Activated naive CD4-positive, alpha-beta T cell treated with anti-CD3 and anti-CD28 coated beads for 36 hours (primary cell): ENCODE measurements at regions not wholly inside any gene's neighbourhood (a gene's known extent, or its start where the extent isn't known, plus 50 kb on each side); places are given as distances from the start of the nearest gene placed in this dataset.
"Not testable (repeated sequence)": the region's sequence is repeated elsewhere in the genome, so short reads cannot be mapped to it uniquely, and the experiment has no call there.

Experiments used
- CTCF ChIA-PET: fragments of 350-600 bp; sonication (Branson Sonifier 250); formaldehyde crosslinking; loops from one replicate; lab custom pipeline; 2021; ENCODE audit warnings: antibody characterized with exemption; lab: Charles Lee
- DNase-seq: peaks from one replicate; pipeline ENCODE4 v3.0.0-alpha.2; 2020
- H3K27ac Mint-ChIP-seq: one replicate; pipeline ENCODE4 v1.8.0; 2021; ENCODE audit warnings: mild to moderate bottlenecking, mixed read lengths
- H3K27me3 Mint-ChIP-seq: one replicate; pipeline ENCODE4 v1.8.0; 2021; ENCODE audit warnings: low read depth, mixed read lengths
- H3K36me3 Mint-ChIP-seq: one replicate; pipeline ENCODE4 v1.8.0; 2021; ENCODE audit warnings: low read depth, mixed read lengths
- H3K4me1 Mint-ChIP-seq: one replicate; pipeline ENCODE4 v1.8.0; 2021; ENCODE audit warnings: low read depth, mixed read lengths
- H3K4me3 Mint-ChIP-seq: one replicate; pipeline ENCODE4 v1.8.0; 2021; ENCODE audit warnings: mild to moderate bottlenecking, moderate library complexity, mixed read lengths
- H3K9me3 Mint-ChIP-seq: one replicate; pipeline ENCODE4 v1.8.0; 2021; ENCODE audit warnings: mixed read lengths
- intact Hi-C: fragments of 100-400 bp; cut with micrococcal nuclease; formaldehyde crosslinking; loops from one replicate; pipeline ENCODE4 v1.15.1; 2023

- Mint-ChIP-seq H3K27ac (no peak overlapping the region), H3K27me3 (no peaks in the 10 kb centered on the region), H3K36me3 (no peaks in the 10 kb centered on the region), H3K9me3 (peaks cover 8% of the 10 kb centered on the region), H3K4me1 (no peaks in the 10 kb centered on the region), H3K4me3 (no peak overlapping the region)
- CTCF ChIA-PET, result no interaction called here
- DNase-seq, result no peak
- intact Hi-C loops, result no loop called here
Measured at GRCh38 chr5:67765697-67766096, 449.9 kb upstream of the PIK3R1 start.

GRCh38 chr5:67757771-67758170 lies 457.8 kb upstream of the PIK3R1 start:
- H3K27ac Mint-ChIP-seq, DNase-seq, H3K36me3 Mint-ChIP-seq, H3K4me1 Mint-ChIP-seq, H3K4me3 Mint-ChIP-seq, intact Hi-C loops, H3K27me3 Mint-ChIP-seq, CTCF ChIA-PET: not testable (repeated sequence)
- peaks cover 20% of the 10 kb centered on the region for H3K9me3 Mint-ChIP-seq

GRCh38 chr5:67752357-67752708 lies 463.2 kb upstream of the PIK3R1 start:
- Mint-ChIP-seq H3K4me3 (no peak overlapping the region), H3K4me1 (no peaks in the 10 kb centered on the region), H3K9me3 (peaks cover 9% of the 10 kb centered on the region), H3K27me3 (no peaks in the 10 kb centered on the region), H3K36me3 (peaks cover 3% of the 10 kb centered on the region), H3K27ac (no peak overlapping the region)
- DNase-seq, result no peak
- CTCF ChIA-PET, result no interaction called here
- intact Hi-C loops, result no loop called here

GRCh38 chr5:67748165-67748690 lies 467.3 kb upstream of the PIK3R1 start:
- Mint-ChIP-seq H3K36me3 (peaks cover 5% of the 10 kb centered on the region), H3K9me3 (peaks cover 21% of the 10 kb centered on the region), H3K27ac (no peak overlapping the region), H3K4me1 (no peaks in the 10 kb centered on the region), H3K27me3 (no peaks in the 10 kb centered on the region), H3K4me3 (no peak overlapping the region)
- CTCF ChIA-PET, result no interaction called here
- DNase-seq, result no peak
- intact Hi-C loops, result no loop called here

GRCh38 chr5:67747096-67747495 lies 468.5 kb upstream of the PIK3R1 start:
- intact Hi-C loops, result no loop called here
- no peak for DNase-seq
- CTCF ChIA-PET, result no interaction called here
- Mint-ChIP-seq H3K27ac (no peak overlapping the region), H3K36me3 (peaks cover 5% of the 10 kb centered on the region), H3K4me3 (no peak overlapping the region), H3K27me3 (no peaks in the 10 kb centered on the region), H3K4me1 (no peaks in the 10 kb centered on the region), H3K9me3 (peaks cover 19% of the 10 kb centered on the region)

- peaks cover 19% of the 10 kb centered on the region for H3K9me3 Mint-ChIP-seq
- intact Hi-C loops, DNase-seq, H3K36me3 Mint-ChIP-seq, H3K4me1 Mint-ChIP-seq, H3K27ac Mint-ChIP-seq, H3K27me3 Mint-ChIP-seq, CTCF ChIA-PET, H3K4me3 Mint-ChIP-seq: not testable (repeated sequence)
Measured at GRCh38 chr5:67746608-67747007, 468.9 kb upstream of the PIK3R1 start.

GRCh38 chr5:67746103-67746502 lies 469.5 kb upstream of the PIK3R1 start:
- Mint-ChIP-seq H3K9me3 (peaks cover 19% of the 10 kb centered on the region), H3K4me1 (no peaks in the 10 kb centered on the region), H3K36me3 (peaks cover 5% of the 10 kb centered on the region), H3K4me3 (no peak overlapping the region), H3K27me3 (no peaks in the 10 kb centered on the region), H3K27ac (no peak overlapping the region)
- intact Hi-C loops, result no loop called here
- no peak for DNase-seq
- CTCF ChIA-PET, result interaction anchor here (0.7 kb wide), 1 partner anchor 110 kb away, joined by 3 read pairs; no protein-coding TSS in a partner anchor

- H3K4me1 Mint-ChIP-seq, result no peaks in the 10 kb centered on the region
- H3K9me3 Mint-ChIP-seq, result no peaks in the 10 kb centered on the region
- H3K4me3 Mint-ChIP-seq, result no peak overlapping the region
- H3K36me3 Mint-ChIP-seq, result no peaks in the 10 kb centered on the region
- intact Hi-C loops, result no loop called here
- no peak for DNase-seq
- H3K27ac Mint-ChIP-seq, result no peak overlapping the region
- peaks cover 8% of the 10 kb centered on the region for H3K27me3 Mint-ChIP-seq
- CTCF ChIA-PET, result no interaction called here
Measured at GRCh38 chr5:67732921-67733320, 482.6 kb upstream of the PIK3R1 start.

GRCh38 chr5:67732471-67732870 lies 483.1 kb upstream of the PIK3R1 start:
- no peak overlapping the region for H3K4me3 Mint-ChIP-seq
- CTCF ChIA-PET, result no interaction called here
- no peak overlapping the region for H3K27ac Mint-ChIP-seq
- H3K36me3 Mint-ChIP-seq, result no peaks in the 10 kb centered on the region
- intact Hi-C loops, result no loop called here
- H3K4me1 Mint-ChIP-seq, result no peaks in the 10 kb centered on the region
- no peaks in the 10 kb centered on the region for H3K9me3 Mint-ChIP-seq
- peaks cover 8% of the 10 kb centered on the region for H3K27me3 Mint-ChIP-seq
- no peak for DNase-seq

GRCh38 chr5:67731886-67732285 lies 483.7 kb upstream of the PIK3R1 start:
- Mint-ChIP-seq H3K27ac (no peak overlapping the region), H3K4me3 (no peak overlapping the region), H3K36me3 (no peaks in the 10 kb centered on the region), H3K4me1 (no peaks in the 10 kb centered on the region), H3K9me3 (no peaks in the 10 kb centered on the region), H3K27me3 (peaks cover 8% of the 10 kb centered on the region)
- intact Hi-C loops, result no loop called here
- no peak for DNase-seq
- CTCF ChIA-PET, result no interaction called here

- Mint-ChIP-seq H3K27me3 (peaks cover 11% of the 10 kb centered on the region), H3K36me3 (no peaks in the 10 kb centered on the region), H3K4me3 (no peak overlapping the region), H3K9me3 (no peaks in the 10 kb centered on the region), H3K4me1 (no peaks in the 10 kb centered on the region), H3K27ac (no peak overlapping the region)
- DNase-seq, result no peak
- intact Hi-C loops, result no loop called here
- CTCF ChIA-PET, result no interaction called here
Measured at GRCh38 chr5:67730917-67731474, 484.6 kb upstream of the PIK3R1 start.

GRCh38 chr5:67728326-67728890 lies 487.1 kb upstream of the PIK3R1 start:
- H3K27ac Mint-ChIP-seq, result no peak overlapping the region
- H3K36me3 Mint-ChIP-seq, result no peaks in the 10 kb centered on the region
- intact Hi-C loops, result no loop called here
- H3K4me1 Mint-ChIP-seq, result no peaks in the 10 kb centered on the region
- CTCF ChIA-PET, result no interaction called here
- no peak for DNase-seq
- no peak overlapping the region for H3K4me3 Mint-ChIP-seq
- no peaks in the 10 kb centered on the region for H3K9me3 Mint-ChIP-seq
- peaks cover 5% of the 10 kb centered on the region for H3K27me3 Mint-ChIP-seq

GRCh38 chr5:67725604-67726003 lies 490.0 kb upstream of the PIK3R1 start:
- H3K27ac Mint-ChIP-seq, result no peak overlapping the region
- peaks cover 3% of the 10 kb centered on the region for H3K27me3 Mint-ChIP-seq
- no peak overlapping the region for H3K4me3 Mint-ChIP-seq
- no peaks in the 10 kb centered on the region for H3K9me3 Mint-ChIP-seq
- no peaks in the 10 kb centered on the region for H3K4me1 Mint-ChIP-seq
- intact Hi-C loops, result no loop called here
- CTCF ChIA-PET, result interaction anchor here (0.6 kb wide), 1 partner anchor 676 kb away, joined by 3 read pairs; no protein-coding TSS in a partner anchor
- no peak for DNase-seq
- H3K36me3 Mint-ChIP-seq, result no peaks in the 10 kb centered on the region
